ENCODE measurements at regions not wholly inside any gene's neighbourhood (a gene's known extent, or its start where the extent isn't known, plus 50 kb on each side); places are given as distances from the start of the nearest gene placed in this dataset.

DNA sequence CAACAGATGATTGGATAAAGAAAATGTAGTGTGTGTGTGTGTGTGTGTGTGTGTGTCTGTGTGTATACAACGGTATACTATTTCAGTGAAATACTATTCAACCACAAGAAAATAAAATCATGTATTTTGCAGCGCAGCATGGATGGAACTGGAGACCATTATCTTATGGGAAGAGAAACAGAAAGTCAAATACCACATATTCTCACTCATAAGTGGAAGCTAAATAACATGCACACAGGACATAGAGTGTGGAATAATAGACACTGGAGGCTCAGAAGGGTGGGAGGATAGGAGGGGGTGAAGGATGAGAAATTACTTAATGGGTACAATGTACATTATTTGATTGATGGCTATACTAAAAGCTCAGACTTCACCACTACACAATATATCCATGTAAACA lies 609.1 kb upstream of the SLC39A10 start:
- no peak for TF ChIP-seq ZBTB1 (CRISPR knock-in tag; IDR thresholded peaks at IDR 0.05; ENCODE audit: borderline replicate concordance)
- TF ChIP-seq ZNF598 (CRISPR knock-in tag; IDR thresholded peaks at IDR 0.05; ENCODE audit: borderline replicate concordance), result no peak
- TF ChIP-seq, protein P1, sequence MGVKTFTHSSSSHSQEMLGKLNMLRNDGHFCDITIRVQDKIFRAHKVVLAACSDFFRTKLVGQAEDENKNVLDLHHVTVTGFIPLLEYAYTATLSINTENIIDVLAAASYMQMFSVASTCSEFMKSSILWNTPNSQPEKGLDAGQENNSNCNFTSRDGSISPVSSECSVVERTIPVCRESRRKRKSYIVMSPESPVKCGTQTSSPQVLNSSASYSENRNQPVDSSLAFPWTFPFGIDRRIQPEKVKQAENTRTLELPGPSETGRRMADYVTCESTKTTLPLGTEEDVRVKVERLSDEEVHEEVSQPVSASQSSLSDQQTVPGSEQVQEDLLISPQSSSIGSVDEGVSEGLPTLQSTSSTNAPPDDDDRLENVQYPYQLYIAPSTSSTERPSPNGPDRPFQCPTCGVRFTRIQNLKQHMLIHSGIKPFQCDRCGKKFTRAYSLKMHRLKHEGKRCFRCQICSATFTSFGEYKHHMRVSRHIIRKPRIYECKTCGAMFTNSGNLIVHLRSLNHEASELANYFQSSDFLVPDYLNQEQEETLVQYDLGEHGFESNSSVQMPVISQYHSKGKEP (CRISPR knock-in tag; IDR thresholded peaks at IDR 0.05), result no peak
